ENCODE measurements at regions not wholly inside any gene's neighbourhood (a gene's known extent, or its start where the extent isn't known, plus 50 kb on each side); places are given as distances from the start of the nearest gene placed in this dataset.

- TF ChIP-seq, protein P1, sequence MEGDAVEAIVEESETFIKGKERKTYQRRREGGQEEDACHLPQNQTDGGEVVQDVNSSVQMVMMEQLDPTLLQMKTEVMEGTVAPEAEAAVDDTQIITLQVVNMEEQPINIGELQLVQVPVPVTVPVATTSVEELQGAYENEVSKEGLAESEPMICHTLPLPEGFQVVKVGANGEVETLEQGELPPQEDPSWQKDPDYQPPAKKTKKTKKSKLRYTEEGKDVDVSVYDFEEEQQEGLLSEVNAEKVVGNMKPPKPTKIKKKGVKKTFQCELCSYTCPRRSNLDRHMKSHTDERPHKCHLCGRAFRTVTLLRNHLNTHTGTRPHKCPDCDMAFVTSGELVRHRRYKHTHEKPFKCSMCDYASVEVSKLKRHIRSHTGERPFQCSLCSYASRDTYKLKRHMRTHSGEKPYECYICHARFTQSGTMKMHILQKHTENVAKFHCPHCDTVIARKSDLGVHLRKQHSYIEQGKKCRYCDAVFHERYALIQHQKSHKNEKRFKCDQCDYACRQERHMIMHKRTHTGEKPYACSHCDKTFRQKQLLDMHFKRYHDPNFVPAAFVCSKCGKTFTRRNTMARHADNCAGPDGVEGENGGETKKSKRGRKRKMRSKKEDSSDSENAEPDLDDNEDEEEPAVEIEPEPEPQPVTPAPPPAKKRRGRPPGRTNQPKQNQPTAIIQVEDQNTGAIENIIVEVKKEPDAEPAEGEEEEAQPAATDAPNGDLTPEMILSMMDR (IDR thresholded peaks at IDR 0.05; ENCODE audit: borderline replicate concordance): no peak
- no peaks in the 10 kb centered on the region for H3K36me3 ChIP-seq
- H3K27me3 ChIP-seq (ENCODE audit: low read depth): no peaks in the 10 kb centered on the region
- no peak overlapping the region for H3K27ac ChIP-seq (replicated peaks)
- intact Hi-C loops (cut with micrococcal nuclease): no loop called here
- H3K4me1 ChIP-seq: peaks cover 13% of the 10 kb centered on the region
- no peak overlapping the region for H3K4me3 ChIP-seq
- DNase-seq: no peak
- no peaks in the 10 kb centered on the region for H3K9me3 ChIP-seq (replicated peaks)
Measured at GRCh38 chr3:177690306-177690705, 493.0 kb upstream of the TBL1XR1 start.

- Histone ChIP-seq H3K36me3 (no peaks in the 10 kb centered on the region), H3K4me1 (peaks cover 13% of the 10 kb centered on the region), H3K27ac (replicated peaks) (no peak overlapping the region), H3K27me3 (ENCODE audit: low read depth) (no peaks in the 10 kb centered on the region), H3K4me3 (no peak overlapping the region), H3K9me3 (replicated peaks) (no peaks in the 10 kb centered on the region)
- DNase-seq: no peak
- intact Hi-C loops (cut with micrococcal nuclease): no loop called here
- TF ChIP-seq, protein P1 (IDR thresholded peaks at IDR 0.05; ENCODE audit: borderline replicate concordance): no peak
Measured at GRCh38 chr3:177692304-177692975, 495.2 kb upstream of the TBL1XR1 start.

DNA sequence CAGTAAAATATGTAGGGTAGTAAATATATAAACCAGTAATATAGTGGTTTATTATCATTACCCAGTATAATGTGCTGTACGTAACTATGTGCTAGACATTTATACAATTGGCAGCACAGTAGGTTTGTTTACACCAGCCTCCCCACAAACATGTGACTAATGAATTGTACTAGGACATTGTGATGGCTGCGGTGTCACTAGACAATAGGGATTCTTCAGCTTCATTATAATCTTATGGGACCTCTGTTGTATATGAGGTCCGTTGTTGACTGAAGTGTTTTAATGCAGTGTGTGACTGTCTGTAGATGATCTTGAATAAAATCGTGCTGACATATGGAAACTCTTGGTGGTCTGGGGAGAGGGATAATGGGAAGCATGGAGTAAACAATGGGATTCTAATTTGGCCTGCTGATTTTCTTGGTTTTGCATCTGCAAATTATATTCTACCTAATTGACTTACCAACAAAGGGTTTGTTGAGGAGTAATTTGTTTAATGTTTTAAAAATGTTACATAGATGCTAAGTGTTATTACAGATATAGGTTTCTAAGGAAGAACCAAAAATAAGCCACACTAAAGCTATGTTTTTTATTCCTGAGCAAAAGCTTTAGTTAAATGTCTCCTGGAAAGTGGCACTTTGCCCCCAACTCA, 496.5 kb upstream of the TBL1XR1 start:
- intact Hi-C loops (cut with micrococcal nuclease): no loop called here
- peak overlapping the region; percentile 43 for H3K27ac ChIP-seq (replicated peaks)
- DNase-seq: no peak
- no peaks in the 10 kb centered on the region for H3K36me3 ChIP-seq
- no peaks in the 10 kb centered on the region for H3K9me3 ChIP-seq (replicated peaks)
- peaks cover 13% of the 10 kb centered on the region for H3K4me1 ChIP-seq
- no peak overlapping the region for H3K4me3 ChIP-seq
- TF ChIP-seq, protein P1 (IDR thresholded peaks at IDR 0.05; ENCODE audit: borderline replicate concordance): no peak
- no peaks in the 10 kb centered on the region for H3K27me3 ChIP-seq (ENCODE audit: low read depth)

DNA sequence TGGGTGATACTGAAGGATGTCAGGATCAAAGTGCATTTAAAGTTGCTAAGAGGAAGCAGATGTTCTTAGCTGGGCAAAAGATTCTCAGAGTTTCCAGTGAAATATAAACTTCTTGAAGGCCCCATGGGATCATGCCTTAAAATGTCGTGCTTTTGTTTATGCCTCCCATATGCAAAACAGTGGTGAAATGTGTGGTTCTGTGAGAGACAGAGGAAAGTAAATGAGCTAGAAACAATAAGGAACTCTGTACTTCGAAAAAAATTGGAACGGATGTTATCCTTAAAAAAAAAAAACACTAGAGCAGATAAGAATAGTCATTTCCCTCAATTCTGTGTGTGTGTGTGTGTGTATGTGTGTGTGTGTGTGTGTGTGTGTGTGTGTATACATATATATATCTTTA, 497.0 kb upstream of the TBL1XR1 start:
- Histone ChIP-seq H3K4me3 (no peak overlapping the region), H3K27ac (replicated peaks) (peak overlapping the region; percentile 43), H3K36me3 (no peaks in the 10 kb centered on the region), H3K27me3 (ENCODE audit: low read depth) (no peaks in the 10 kb centered on the region), H3K9me3 (replicated peaks) (no peaks in the 10 kb centered on the region), H3K4me1 (peaks cover 13% of the 10 kb centered on the region)
- no peak for DNase-seq
- intact Hi-C loops (cut with micrococcal nuclease): no loop called here
- TF ChIP-seq, protein P1 (IDR thresholded peaks at IDR 0.05; ENCODE audit: borderline replicate concordance): no peak

- intact Hi-C loops (cut with micrococcal nuclease): no loop called here
- Histone ChIP-seq H3K4me1 (peaks cover 13% of the 10 kb centered on the region), H3K4me3 (no peak overlapping the region), H3K27me3 (ENCODE audit: low read depth) (no peaks in the 10 kb centered on the region), H3K9me3 (replicated peaks) (no peaks in the 10 kb centered on the region), H3K36me3 (no peaks in the 10 kb centered on the region), H3K27ac (replicated peaks) (no peak overlapping the region)
- no peak for DNase-seq
- TF ChIP-seq, protein P1 (IDR thresholded peaks at IDR 0.05; ENCODE audit: borderline replicate concordance): no peak
Measured at GRCh38 chr3:177694951-177695350, 497.7 kb upstream of the TBL1XR1 start.

Data from left ventricle myocardium inferior (tissue), 1 donor.